HG02885 (cell line): ENCODE measurements at regions not wholly inside any gene's neighbourhood (a gene's known extent, or its start where the extent isn't known, plus 50 kb on each side); places are given as distances from the start of the nearest gene placed in this dataset.
"Not testable (repeated sequence)": the region's sequence is repeated elsewhere in the genome, so short reads cannot be mapped to it uniquely, and the experiment has no call there.

Experiments
- ATAC-seq: cut with Tn5 transposase; IDR thresholded peaks from one replicate; pipeline ENCODE4 v1.9.1; 2021; ENCODE audit warnings: mild to moderate bottlenecking; ENCODE audit not compliant: unreplicated experiment, poor library complexity

GRCh38 chr13:88754141-88754540 lies 1083.0 kb downstream of the SLITRK5 start:
- ATAC-seq, result no peak

GRCh38 chr13:88761145-88761544 lies 1090.0 kb downstream of the SLITRK5 start:
- no peak for ATAC-seq

- no peak for ATAC-seq
Measured at GRCh38 chr13:88764103-88764502, 1092.9 kb downstream of the SLITRK5 start.

GRCh38 chr13:88800505-88800904 lies 1129.3 kb downstream of the SLITRK5 start:
- ATAC-seq, result no peak

- ATAC-seq, result no peak
Measured at GRCh38 chr13:88801361-88801760, 1130.2 kb downstream of the SLITRK5 start.

GRCh38 chr13:88802886-88803285 lies 1131.7 kb downstream of the SLITRK5 start:
- no peak for ATAC-seq

GRCh38 chr13:88806438-88806837 lies 1135.3 kb downstream of the SLITRK5 start:
- no peak for ATAC-seq

GRCh38 chr13:88817560-88817959 lies 1146.4 kb downstream of the SLITRK5 start:
- no peak for ATAC-seq

- ATAC-seq, result no peak
Measured at GRCh38 chr13:88823114-88823513, 1151.9 kb downstream of the SLITRK5 start.

- ATAC-seq, result no peak
Measured at GRCh38 chr13:88824218-88824617, 1153.0 kb downstream of the SLITRK5 start.

GRCh38 chr13:88840085-88840484 lies 1168.9 kb downstream of the SLITRK5 start:
- ATAC-seq, result no peak

- not testable (repeated sequence) for ATAC-seq
Measured at GRCh38 chr13:88852293-88852692, 1181.1 kb downstream of the SLITRK5 start.

GRCh38 chr13:88857256-88857655 lies 1186.1 kb downstream of the SLITRK5 start:
- ATAC-seq, result no peak

GRCh38 chr13:88862095-88862620 lies 1191.0 kb downstream of the SLITRK5 start:
- no peak for ATAC-seq

- ATAC-seq, result no peak
Measured at GRCh38 chr13:88863116-88863515, 1191.9 kb downstream of the SLITRK5 start.

- ATAC-seq, result no peak
Measured at GRCh38 chr13:88866195-88866594, 1195.0 kb downstream of the SLITRK5 start.

GRCh38 chr13:88883741-88884140 lies 1212.6 kb downstream of the SLITRK5 start:
- no peak for ATAC-seq

- ATAC-seq, result no peak
Measured at GRCh38 chr13:88887045-88887662, 1216.0 kb downstream of the SLITRK5 start.

GRCh38 chr13:88895261-88895941 lies 1224.2 kb downstream of the SLITRK5 start:
- no peak for ATAC-seq

- ATAC-seq, result no peak
Measured at GRCh38 chr13:88896466-88896865, 1225.3 kb downstream of the SLITRK5 start.

- no peak for ATAC-seq
Measured at GRCh38 chr13:88908961-88909441, 1237.8 kb downstream of the SLITRK5 start.
